ENCODE measurements at regions not wholly inside any gene's neighbourhood (a gene's known extent, or its start where the extent isn't known, plus 50 kb on each side); places are given as distances from the start of the nearest gene placed in this dataset.

DNA sequence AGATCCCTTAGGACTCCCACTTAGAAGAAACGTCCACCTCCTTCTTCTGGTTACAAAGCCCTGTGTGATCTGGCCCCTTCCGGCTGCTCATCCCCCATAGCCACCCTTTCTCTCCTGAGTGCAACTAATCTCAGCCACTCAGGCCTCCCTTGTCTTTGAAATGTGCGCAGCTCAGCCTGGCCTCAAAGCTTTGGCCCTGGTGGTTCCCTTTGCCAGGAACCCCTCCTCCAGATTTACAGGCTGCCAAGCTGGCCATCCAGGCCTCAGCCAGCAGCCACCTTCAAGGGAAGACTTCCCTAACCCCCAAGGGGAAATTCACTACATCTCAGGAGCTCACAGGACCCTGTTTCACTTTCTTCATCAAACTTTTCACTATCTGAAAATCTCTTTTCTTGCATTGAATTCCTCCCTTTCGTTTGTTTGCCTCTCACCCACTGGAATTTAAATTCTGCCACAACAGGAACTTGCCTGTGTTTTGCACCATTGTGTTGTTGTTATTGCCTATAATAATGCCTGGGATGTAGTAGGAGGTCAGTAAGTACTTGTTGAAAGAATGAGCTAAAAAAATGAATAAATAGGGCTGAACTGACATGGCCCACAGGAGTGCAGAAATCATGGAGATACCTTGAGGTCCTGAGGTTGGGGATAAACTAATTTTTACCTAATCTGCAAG is 109.5 kb upstream of the PFN2 start:
- H3K4me3 ChIP-seq: no peak overlapping the region
- no peak for DNase-seq (ENCODE audit: low spot score)
- no peaks in the 10 kb centered on the region for H3K36me3 ChIP-seq
- intact Hi-C loops (cut with DNase I): no loop called here
- no peaks in the 10 kb centered on the region for H3K27me3 ChIP-seq (replicated peaks; ENCODE audit: insufficient read depth)
- H3K9me3 ChIP-seq: no peaks in the 10 kb centered on the region
- 60% methylated on average over 4 of the region's 4 CpGs for WGBS
- H3K27ac ChIP-seq: no peak overlapping the region
- TF ChIP-seq POLR2A (IDR thresholded peaks at IDR 0.05): no peak
- TF ChIP-seq POLR2AphosphoS5 (IDR thresholded peaks at IDR 0.05): no peak
- TF ChIP-seq, protein P1, sequence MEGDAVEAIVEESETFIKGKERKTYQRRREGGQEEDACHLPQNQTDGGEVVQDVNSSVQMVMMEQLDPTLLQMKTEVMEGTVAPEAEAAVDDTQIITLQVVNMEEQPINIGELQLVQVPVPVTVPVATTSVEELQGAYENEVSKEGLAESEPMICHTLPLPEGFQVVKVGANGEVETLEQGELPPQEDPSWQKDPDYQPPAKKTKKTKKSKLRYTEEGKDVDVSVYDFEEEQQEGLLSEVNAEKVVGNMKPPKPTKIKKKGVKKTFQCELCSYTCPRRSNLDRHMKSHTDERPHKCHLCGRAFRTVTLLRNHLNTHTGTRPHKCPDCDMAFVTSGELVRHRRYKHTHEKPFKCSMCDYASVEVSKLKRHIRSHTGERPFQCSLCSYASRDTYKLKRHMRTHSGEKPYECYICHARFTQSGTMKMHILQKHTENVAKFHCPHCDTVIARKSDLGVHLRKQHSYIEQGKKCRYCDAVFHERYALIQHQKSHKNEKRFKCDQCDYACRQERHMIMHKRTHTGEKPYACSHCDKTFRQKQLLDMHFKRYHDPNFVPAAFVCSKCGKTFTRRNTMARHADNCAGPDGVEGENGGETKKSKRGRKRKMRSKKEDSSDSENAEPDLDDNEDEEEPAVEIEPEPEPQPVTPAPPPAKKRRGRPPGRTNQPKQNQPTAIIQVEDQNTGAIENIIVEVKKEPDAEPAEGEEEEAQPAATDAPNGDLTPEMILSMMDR (IDR thresholded peaks at IDR 0.05): no peak
- no peaks in the 10 kb centered on the region for H3K4me1 ChIP-seq (replicated peaks)

DNA sequence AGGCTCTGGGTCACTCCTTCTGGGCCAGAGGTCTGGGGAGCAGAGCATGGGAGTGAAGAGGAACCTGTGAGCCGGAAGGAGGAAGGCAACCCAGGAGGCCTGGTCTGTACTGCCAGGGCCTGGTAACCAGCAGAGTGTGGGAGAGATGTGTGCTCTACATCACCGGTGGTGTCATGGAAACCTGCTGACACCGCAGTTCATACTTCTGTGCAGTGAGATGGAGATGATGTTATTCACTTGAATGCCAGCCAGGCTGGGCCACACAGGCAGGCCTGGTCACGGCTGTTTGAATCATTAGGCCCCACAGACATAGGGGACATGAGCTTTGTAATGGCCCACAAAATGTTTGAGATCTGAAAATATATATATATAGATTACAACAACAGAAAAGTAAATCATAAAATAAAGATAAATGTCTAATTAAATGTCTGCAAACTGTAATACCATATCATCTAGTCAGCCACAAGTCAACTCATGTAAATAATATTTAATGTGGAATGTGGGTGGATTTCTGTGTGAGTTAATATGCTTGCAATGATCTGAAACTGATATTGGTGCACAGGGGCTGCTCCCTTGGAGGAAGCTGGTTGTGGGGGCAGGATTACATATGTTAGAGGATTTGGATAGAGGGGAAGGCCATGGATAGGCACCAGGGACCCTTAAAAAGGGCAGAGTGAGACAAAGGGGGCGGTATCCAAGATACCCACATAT is 108.5 kb upstream of the PFN2 start:
- Histone ChIP-seq H3K9me3 (no peaks in the 10 kb centered on the region), H3K36me3 (no peaks in the 10 kb centered on the region), H3K27ac (no peak overlapping the region), H3K4me3 (no peak overlapping the region), H3K27me3 (replicated peaks; ENCODE audit: insufficient read depth) (no peaks in the 10 kb centered on the region), H3K4me1 (replicated peaks) (no peaks in the 10 kb centered on the region)
- TF ChIP-seq, protein P1 (IDR thresholded peaks at IDR 0.05): no peak
- no peak for TF ChIP-seq POLR2AphosphoS5 (IDR thresholded peaks at IDR 0.05)
- no peak for TF ChIP-seq POLR2A (IDR thresholded peaks at IDR 0.05)
- WGBS: 61% methylated on average over 5 of the region's 5 CpGs
- no peak for DNase-seq (ENCODE audit: low spot score)
- intact Hi-C loops (cut with DNase I): no loop called here

DNA sequence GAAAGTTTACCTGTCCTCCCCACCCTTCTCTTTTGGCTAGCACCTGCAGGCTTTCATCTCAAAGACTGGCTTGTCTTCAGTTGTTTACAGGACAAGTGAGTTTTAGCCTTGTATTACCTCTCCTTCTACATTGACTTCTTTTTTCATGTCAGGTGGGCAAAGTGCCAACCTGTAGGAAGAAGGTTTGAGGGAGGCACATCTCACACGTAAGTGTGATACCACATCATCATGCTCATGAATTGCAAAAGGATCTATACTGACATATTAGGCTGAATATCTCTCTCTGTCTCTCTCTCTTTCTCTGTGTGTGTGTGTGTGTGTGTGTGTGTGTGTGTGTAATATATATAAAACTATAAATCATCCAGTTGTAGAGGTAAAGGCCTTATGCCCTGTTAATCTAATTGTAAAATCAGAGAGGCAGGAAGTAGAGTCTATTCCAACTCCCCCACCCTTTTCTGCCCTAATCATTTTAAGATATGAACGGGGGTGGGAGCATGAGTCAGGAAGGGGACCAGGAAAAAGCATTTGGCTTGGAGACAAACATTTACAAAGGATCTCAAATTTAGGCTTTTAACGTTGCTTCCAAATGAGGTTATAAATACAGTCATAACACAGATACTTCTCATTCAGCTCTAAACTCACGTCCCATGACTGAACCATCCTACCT is 107.0 kb upstream of the PFN2 start:
- no peaks in the 10 kb centered on the region for H3K27me3 ChIP-seq (replicated peaks; ENCODE audit: insufficient read depth)
- H3K9me3 ChIP-seq: no peaks in the 10 kb centered on the region
- H3K27ac ChIP-seq: no peak overlapping the region
- intact Hi-C loops (cut with DNase I): no loop called here
- no peaks in the 10 kb centered on the region for H3K4me1 ChIP-seq (replicated peaks)
- TF ChIP-seq, protein P1 (IDR thresholded peaks at IDR 0.05): no peak
- no peak for TF ChIP-seq POLR2AphosphoS5 (IDR thresholded peaks at IDR 0.05)
- TF ChIP-seq POLR2A (IDR thresholded peaks at IDR 0.05): no peak
- H3K4me3 ChIP-seq: no peak overlapping the region
- WGBS: 48% methylated on average over 4 of the region's 4 CpGs
- no peak for DNase-seq (ENCODE audit: low spot score)
- H3K36me3 ChIP-seq: no peaks in the 10 kb centered on the region

DNA sequence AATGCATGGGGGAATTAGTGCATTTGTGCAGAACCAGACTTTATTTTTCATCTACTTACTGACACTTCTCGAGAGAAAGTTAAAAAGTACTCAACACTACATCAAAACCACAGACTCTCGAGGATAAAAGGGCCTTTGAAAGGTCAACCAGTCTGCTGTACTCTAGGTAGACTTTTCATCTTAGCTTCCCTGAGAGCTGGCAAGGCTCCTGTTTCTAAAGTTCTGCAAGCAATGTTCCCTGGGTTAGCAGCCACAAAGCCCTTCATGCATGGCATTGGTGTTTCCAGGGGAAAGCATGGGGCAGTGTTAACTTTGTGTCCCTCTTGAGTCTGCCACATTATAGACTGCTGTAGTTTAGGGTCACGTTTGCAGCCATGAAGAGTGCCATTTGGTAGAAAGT is 106.4 kb upstream of the PFN2 start:
- 74% methylated on average over 3 of the region's 3 CpGs for whole genome bisulfite sequencing
- no peak for TF ChIP-seq POLR2AphosphoS5 (IDR thresholded peaks at IDR 0.05)
- no peak for TF ChIP-seq POLR2A (IDR thresholded peaks at IDR 0.05)
- TF ChIP-seq, protein P1 (IDR thresholded peaks at IDR 0.05): no peak
- intact Hi-C loops (cut with DNase I): no loop called here

More for the DNA sequence above, 106.4 kb upstream of the PFN2 start:
- Histone ChIP-seq H3K4me3 (no peak overlapping the region), H3K4me1 (replicated peaks) (no peaks in the 10 kb centered on the region), H3K27me3 (replicated peaks; ENCODE audit: insufficient read depth) (no peaks in the 10 kb centered on the region), H3K27ac (no peak overlapping the region), H3K36me3 (no peaks in the 10 kb centered on the region), H3K9me3 (no peaks in the 10 kb centered on the region)
- no peak for DNase-seq (ENCODE audit: low spot score)
